Endothelial cell of umbilical vein (primary cell): ENCODE measurements at regions not wholly inside any gene's neighbourhood (a gene's known extent, or its start where the extent isn't known, plus 50 kb on each side); places are given as distances from the start of the nearest gene placed in this dataset.

Experiments used
- BruUV-seq: library from RNA; stranded (reverse); fragments of 400-500 nt; replicated peaks from 2 replicates; lab custom pipeline; 2021; lab: Mats Ljungman, UMichigan
- CTCF ChIA-PET: fragments of 300-600, 350-600 bp; sonication (Branson Sonifier 250); formaldehyde crosslinking; loops from one replicate; lab custom pipeline; 2021; ENCODE audit warnings: antibody characterized with exemption, inconsistent platforms; lab: Charles Lee
- POLR2A ChIA-PET: fragments of 300-600, 350-600 bp; sonication (Branson Sonifier 250); formaldehyde crosslinking; loops from one replicate; lab custom pipeline; 2021; ENCODE audit warnings: antibody characterized with exemption, inconsistent platforms; lab: Charles Lee
- DNase-seq: peaks from one replicate; pipeline ENCODE4 v3.0.0-alpha.2; 2011; ENCODE audit warnings: low read depth, low spot score
- FAIRE-seq: peaks from 2 replicates; lab custom pipeline; 2011; peaks lifted over from hg19 to GRCh38; lab: Jason Lieb, UNC
- H2AFZ ChIP-seq: 2 replicates; pipeline ENCODE4 v1.6.0; 2012; ENCODE audit warnings: low read depth, low read length, control low read depth, inconsistent platforms
- H3K27ac ChIP-seq: 2 replicates; pipeline ENCODE4 v1.5.1; 2011; ENCODE audit warnings: low read depth, mild to moderate bottlenecking, control low read depth, low read length, moderate library complexity; ENCODE audit not compliant: insufficient read depth
- H3K27me3 ChIP-seq, 2 experiments: 2 replicates each; pipeline versions ENCODE4 v1.6.0 to v1.6.1; 2011; ENCODE audit warnings: low read length in 2 of 2, mixed read lengths in 1 of 2; ENCODE audit not compliant: control insufficient read depth in 2 of 2, insufficient read depth in 2 of 2
- H3K36me3 ChIP-seq, 2 experiments: 2 replicates in 1 of 2; 3 replicates in 1 of 2; pipeline ENCODE4 v1.5.1; 2011; ENCODE audit warnings: low read length in 2 of 2, mild to moderate bottlenecking in 1 of 2, moderate library complexity in 1 of 2; ENCODE audit not compliant: control insufficient read depth in 2 of 2, insufficient read depth in 2 of 2; ENCODE audit errors: extremely low read depth in 1 of 2
- H3K4me1 ChIP-seq: 3 replicates; pipeline ENCODE4 v1.5.1; 2011; ENCODE audit warnings: mild to moderate bottlenecking, low read length; ENCODE audit not compliant: control insufficient read depth, insufficient read depth; ENCODE audit errors: extremely low read depth
- H3K4me2 ChIP-seq: 2 replicates; pipeline ENCODE4 v1.6.1; 2011; ENCODE audit warnings: low read length, control low read depth, mixed read lengths; ENCODE audit not compliant: insufficient read depth
- H3K4me3 ChIP-seq, 3 experiments: fragments of 200-600 bp in 1 of 3; sonication (generic), shearing (Covaris generic) in 1 of 3; replicated peaks in 1 of 3; 2 replicates each; pipeline ENCODE4 v1.5.1; 2011 to 2016; ENCODE audit warnings: control low read depth in 3 of 3, low read length in 3 of 3, mild to moderate bottlenecking in 2 of 3, inconsistent platforms in 1 of 3, low read depth in 1 of 3, moderate library complexity in 1 of 3; ENCODE audit not compliant: insufficient read depth in 1 of 3
- H3K79me2 ChIP-seq: 2 replicates; pipeline ENCODE4 v1.6.0; 2012; ENCODE audit warnings: low read length, inconsistent platforms; ENCODE audit not compliant: control insufficient read depth, insufficient read depth
- H3K9ac ChIP-seq: replicated peaks from 2 replicates; pipeline ENCODE3; 2011; ENCODE audit warnings: low read length, control low read depth; ENCODE audit not compliant: insufficient read depth; ENCODE audit errors: extremely low read depth
- H3K9me1 ChIP-seq: replicated peaks from 3 replicates; pipeline ENCODE4 v1.6.0; 2011; ENCODE audit warnings: mild to moderate bottlenecking, low read length; ENCODE audit not compliant: control insufficient read depth, insufficient read depth; ENCODE audit errors: extremely low read depth
- H3K9me3 ChIP-seq: replicated peaks from 2 replicates; pipeline ENCODE4 v1.5.1; 2012; ENCODE audit warnings: low read length, inconsistent platforms; ENCODE audit not compliant: control insufficient read depth, insufficient read depth
- H4K20me1 ChIP-seq: replicated peaks from 2 replicates; pipeline ENCODE3; 2011; ENCODE audit warnings: mild to moderate bottlenecking, low read length; ENCODE audit not compliant: control insufficient read depth, insufficient read depth; ENCODE audit errors: extremely low read depth
- EZH2 ChIP-seq: IDR thresholded peaks from 2 replicates; pipeline ENCODE4 v1.6.1; 2012; ENCODE audit warnings: borderline replicate concordance, low read depth, mild to moderate bottlenecking, moderate library complexity, low read length, inconsistent platforms; ENCODE audit not compliant: severe bottlenecking
- FOS ChIP-seq: IDR thresholded peaks from 2 replicates; pipeline ENCODE4 v1.6.1; 2011; ENCODE audit warnings: mild to moderate bottlenecking, low read length, moderate library complexity, borderline replicate concordance; ENCODE audit not compliant: insufficient read depth
- GATA2 ChIP-seq: IDR thresholded peaks from 2 replicates; pipeline ENCODE4 v1.7.0; 2011; ENCODE audit warnings: low read depth, mild to moderate bottlenecking, moderate library complexity, mixed read lengths, low read length; ENCODE audit not compliant: insufficient read length, insufficient read depth
- JUN ChIP-seq: IDR thresholded peaks from 2 replicates; pipeline ENCODE4 v1.6.1; 2011; ENCODE audit warnings: borderline replicate concordance, low read depth; ENCODE audit not compliant: insufficient read length, insufficient read depth
- MYC ChIP-seq: IDR thresholded peaks from one replicate; pipeline ENCODE4 v1.6.1; 2011; ENCODE audit warnings: mild to moderate bottlenecking, low read depth, low read length
- POLR2A ChIP-seq: IDR thresholded peaks from 2 replicates; pipeline ENCODE4 v1.6.1; 2012; ENCODE audit warnings: low read depth, mild to moderate bottlenecking, control low read depth, low read length
- POLR2AphosphoS5 ChIP-seq: IDR thresholded peaks from 2 replicates; pipeline ENCODE4 v1.6.1; 2012; ENCODE audit warnings: low read depth, mild to moderate bottlenecking, control low read depth, low read length, moderate library complexity; ENCODE audit not compliant: insufficient read depth
- dilution Hi-C: fragments of 300-500 bp; cut with MboI; formaldehyde crosslinking; loops from one replicate; pipeline ENCODE4 v1.15.0; 2019; ENCODE audit warnings: low sequenced_read_pairs; ENCODE audit not compliant: extremely low pct_ligation_motif_present
- intact Hi-C: fragments of 100-400 bp; cut with micrococcal nuclease; formaldehyde crosslinking; loops from one replicate; pipeline ENCODE4 v1.10.0; 2022
- TF ChIP-seq, protein P1 (sequence below): IDR thresholded peaks from 2 replicates; pipeline ENCODE4 v1.6.1; 2011; ENCODE audit not compliant: insufficient read depth, insufficient read length
- TF ChIP-seq, protein P2 (sequence below), 2 donors: IDR thresholded peaks; 1 replicate in 1 of 2; 2 replicates in 1 of 2; pipeline ENCODE4 v1.5.1; 2011; ENCODE audit warnings: low read length in 2 of 2, mild to moderate bottlenecking in 2 of 2, moderate library complexity in 2 of 2, control low read depth in 1 of 2, inconsistent platforms in 1 of 2, low read depth in 1 of 2; ENCODE audit not compliant: insufficient read depth in 1 of 2; ENCODE audit errors: extremely low read depth in 1 of 2

DNA sequence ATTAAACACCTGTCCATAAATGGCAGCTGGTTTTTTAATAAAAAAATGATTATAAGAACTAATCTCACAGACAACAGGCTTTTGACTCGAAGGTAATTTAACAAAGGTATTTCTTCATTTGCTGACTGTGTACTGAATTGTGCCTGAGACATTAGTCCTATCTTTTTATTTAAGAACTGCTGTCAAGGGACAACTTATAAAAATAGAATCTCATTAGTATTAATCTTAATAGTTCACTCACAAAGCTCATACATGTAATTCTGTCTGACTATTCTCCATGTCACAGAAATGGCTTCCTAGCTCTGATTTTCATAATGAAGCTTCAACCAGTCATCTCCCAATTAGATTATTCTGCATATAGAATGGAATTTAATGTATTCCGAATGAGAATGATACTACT, 276.9 kb upstream of the PDZRN3 start:
- no peak overlapping the region for H3K4me3 ChIP-seq
- ChIA-PET CTCF (no interaction called here), POLR2A (no interaction called here)
- no peak for FAIRE-seq
- no peaks in the 10 kb centered on the region for H3K79me2 ChIP-seq
- H3K9me1 ChIP-seq = no peaks in the 10 kb centered on the region
- dilution Hi-C loops (no loop called here), intact Hi-C loops (no loop called here)
- no peaks in the 10 kb centered on the region for H3K27me3 ChIP-seq
- BruUV-seq = no TSS peak
- H3K9ac ChIP-seq = no peak overlapping the region
- H4K20me1 ChIP-seq = no peaks in the 10 kb centered on the region
- H3K27ac ChIP-seq = no peak overlapping the region
- no peaks in the 10 kb centered on the region for H3K9me3 ChIP-seq
- TF ChIP-seq POLR2A (no peak), GATA2 (no peak), FOS (no peak), EZH2 (no peak), JUN (no peak), MYC (no peak), POLR2AphosphoS5 (no peak)
- TF ChIP-seq, protein P1, sequence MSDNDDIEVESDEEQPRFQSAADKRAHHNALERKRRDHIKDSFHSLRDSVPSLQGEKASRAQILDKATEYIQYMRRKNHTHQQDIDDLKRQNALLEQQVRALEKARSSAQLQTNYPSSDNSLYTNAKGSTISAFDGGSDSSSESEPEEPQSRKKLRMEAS = no peak
- TF ChIP-seq, protein P2, sequence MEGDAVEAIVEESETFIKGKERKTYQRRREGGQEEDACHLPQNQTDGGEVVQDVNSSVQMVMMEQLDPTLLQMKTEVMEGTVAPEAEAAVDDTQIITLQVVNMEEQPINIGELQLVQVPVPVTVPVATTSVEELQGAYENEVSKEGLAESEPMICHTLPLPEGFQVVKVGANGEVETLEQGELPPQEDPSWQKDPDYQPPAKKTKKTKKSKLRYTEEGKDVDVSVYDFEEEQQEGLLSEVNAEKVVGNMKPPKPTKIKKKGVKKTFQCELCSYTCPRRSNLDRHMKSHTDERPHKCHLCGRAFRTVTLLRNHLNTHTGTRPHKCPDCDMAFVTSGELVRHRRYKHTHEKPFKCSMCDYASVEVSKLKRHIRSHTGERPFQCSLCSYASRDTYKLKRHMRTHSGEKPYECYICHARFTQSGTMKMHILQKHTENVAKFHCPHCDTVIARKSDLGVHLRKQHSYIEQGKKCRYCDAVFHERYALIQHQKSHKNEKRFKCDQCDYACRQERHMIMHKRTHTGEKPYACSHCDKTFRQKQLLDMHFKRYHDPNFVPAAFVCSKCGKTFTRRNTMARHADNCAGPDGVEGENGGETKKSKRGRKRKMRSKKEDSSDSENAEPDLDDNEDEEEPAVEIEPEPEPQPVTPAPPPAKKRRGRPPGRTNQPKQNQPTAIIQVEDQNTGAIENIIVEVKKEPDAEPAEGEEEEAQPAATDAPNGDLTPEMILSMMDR (IDR thresholded peaks at IDR 0.05; ENCODE audit: extremely low read depth in 1 of 2, insufficient read depth in 1 of 2, low read depth in 1 of 2, low read length in 2 of 2) = no peak
- no peaks in the 10 kb centered on the region for H3K36me3 ChIP-seq
- H3K4me2 ChIP-seq = no peak overlapping the region
- no peak for DNase-seq
- H3K4me1 ChIP-seq = no peaks in the 10 kb centered on the region
- H2AFZ ChIP-seq = no peak overlapping the region
